Caco-2 (cell line): ENCODE measurements at regions not wholly inside any gene's neighbourhood (a gene's known extent, or its start where the extent isn't known, plus 50 kb on each side); places are given as distances from the start of the nearest gene placed in this dataset.

Experiments used
- BruUV-seq: library from RNA; stranded (reverse); fragments of 400-500 nt; replicated peaks from 2 replicates; lab custom pipeline; 2021; lab: Mats Ljungman, UMichigan
- CTCF ChIA-PET: fragments of 300-600 bp; sonication (Branson Sonifier 250); formaldehyde crosslinking; loops from one replicate; lab custom pipeline; 2022; ENCODE audit warnings: antibody characterized with exemption; lab: Charles Lee
- POLR2A ChIA-PET: fragments of 300-600 bp; sonication (Branson Sonifier 250); formaldehyde crosslinking; loops from one replicate; lab custom pipeline; 2022; ENCODE audit warnings: antibody characterized with exemption; lab: Charles Lee
- DNase-seq, 2 experiments: peaks; one replicate each; pipeline versions ENCODE4 v3.0.0 to v3.0.0-alpha.2; 2020 to 2022
- H3K27me3 ChIP-seq: replicated peaks from 2 replicates; pipeline ENCODE4 v1.6.0; 2011; ENCODE audit warnings: low read length; ENCODE audit not compliant: control insufficient read depth, insufficient read depth
- H3K36me3 ChIP-seq: 2 replicates; pipeline ENCODE4 v1.5.1; 2011; ENCODE audit warnings: low read length; ENCODE audit not compliant: control insufficient read depth, insufficient read depth
- H3K4me1 ChIP-seq: fragments of 250-450 bp; sonication (Bioruptor Pico); 2 replicates; pipeline ENCODE4 v1.5.1; 2020; ENCODE audit warnings: mild to moderate bottlenecking
- H3K4me3 ChIP-seq: 2 replicates; pipeline ENCODE4 v1.5.1; 2011; ENCODE audit warnings: low read depth, mild to moderate bottlenecking, control low read depth, low read length
- H3K9me3 ChIP-seq: fragments of 250-450 bp; sonication (Bioruptor Pico); 2 replicates; pipeline ENCODE4 v1.5.1; 2020; ENCODE audit warnings: mild to moderate bottlenecking, moderate library complexity
- H3K27ac Mint-ChIP-seq: one replicate; pipeline ENCODE4 v1.8.0; 2022; ENCODE audit warnings: mixed read lengths; ENCODE audit not compliant: unreplicated experiment
- H3K27me3 Mint-ChIP-seq: one replicate; pipeline ENCODE4 v1.8.0; 2022; ENCODE audit warnings: mixed read lengths; ENCODE audit not compliant: insufficient read depth, unreplicated experiment
- H3K36me3 Mint-ChIP-seq: one replicate; pipeline ENCODE4 v1.8.0; 2022; ENCODE audit warnings: mild to moderate bottlenecking, mixed read lengths; ENCODE audit not compliant: insufficient read depth, unreplicated experiment
- H3K4me1 Mint-ChIP-seq: one replicate; pipeline ENCODE4 v1.8.0; 2022; ENCODE audit warnings: low read depth, mixed read lengths; ENCODE audit not compliant: unreplicated experiment
- H3K4me3 Mint-ChIP-seq: one replicate; pipeline ENCODE4 v1.8.0; 2022; ENCODE audit warnings: mild to moderate bottlenecking, moderate library complexity, mixed read lengths; ENCODE audit not compliant: unreplicated experiment
- H3K9me3 Mint-ChIP-seq: one replicate; pipeline ENCODE4 v1.8.0; 2022; ENCODE audit warnings: mixed read lengths; ENCODE audit not compliant: unreplicated experiment
- CTCF ChIP-seq, 2 experiments: fragments of 200-600 bp in 1 of 2; IDR thresholded peaks; 1 replicate in 1 of 2; 2 replicates in 1 of 2; pipeline versions ENCODE4 v1.5.1 to v1.8.0; 2011 to 2022; ENCODE audit warnings: antibody characterized with exemption in 1 of 2, control low read depth in 1 of 2, inconsistent platforms in 1 of 2, low read depth in 1 of 2, low read length in 1 of 2, mild to moderate bottlenecking in 1 of 2, moderate library complexity in 1 of 2; ENCODE audit not compliant: insufficient read depth in 1 of 2, severe bottlenecking in 1 of 2, unreplicated experiment in 1 of 2
- intact Hi-C: fragments of 100-400 bp; cut with micrococcal nuclease; formaldehyde crosslinking; loops from one replicate; pipeline ENCODE4 v1.10.0; 2022; ENCODE audit not compliant: unreplicated experiment

- ChIA-PET CTCF (no interaction called here), POLR2A (no interaction called here)
- Histone ChIP-seq H3K36me3 (no peaks in the 10 kb centered on the region), H3K4me3 (no peak overlapping the region), H3K4me1 (no peaks in the 10 kb centered on the region), H3K27me3 (no peaks in the 10 kb centered on the region), H3K9me3 (no peaks in the 10 kb centered on the region)
- Mint-ChIP-seq H3K4me3 (no peak overlapping the region), H3K4me1 (no peaks in the 10 kb centered on the region), H3K36me3 (no peaks in the 10 kb centered on the region), H3K27ac (no peak overlapping the region), H3K27me3 (peaks cover 4% of the 10 kb centered on the region), H3K9me3 (no peaks in the 10 kb centered on the region)
- no peak for DNase-seq
- no TSS peak for BruUV-seq
- intact Hi-C loops: no loop called here
- no peak for TF ChIP-seq CTCF (IDR thresholded peaks at IDR 0.05; ENCODE audit: insufficient read depth in 1 of 2, low read depth in 1 of 2, low read length in 1 of 2, severe bottlenecking in 1 of 2, unreplicated experiment in 1 of 2)
Observed at GRCh38 chr9:115923410-115923809, 230.2 kb upstream of the PAPPA start.

GRCh38 chr9:115923903-115924668 lies 229.5 kb upstream of the PAPPA start:
- intact Hi-C loops: no loop called here
- Histone ChIP-seq H3K4me1 (no peaks in the 10 kb centered on the region), H3K4me3 (no peak overlapping the region), H3K27me3 (no peaks in the 10 kb centered on the region), H3K9me3 (no peaks in the 10 kb centered on the region), H3K36me3 (no peaks in the 10 kb centered on the region)
- DNase-seq: no peak
- no peaks in the 10 kb centered on the region for H3K4me1 Mint-ChIP-seq
- no peak overlapping the region for H3K4me3 Mint-ChIP-seq
- TF ChIP-seq CTCF (IDR thresholded peaks at IDR 0.05; ENCODE audit: insufficient read depth in 1 of 2, low read depth in 1 of 2, low read length in 1 of 2, severe bottlenecking in 1 of 2, unreplicated experiment in 1 of 2): no peak
- no TSS peak for BruUV-seq
- ChIA-PET POLR2A (no interaction called here), CTCF (no interaction called here)
- no peaks in the 10 kb centered on the region for H3K9me3 Mint-ChIP-seq
- no peak overlapping the region for H3K27ac Mint-ChIP-seq
- H3K27me3 Mint-ChIP-seq: peaks cover 4% of the 10 kb centered on the region
- H3K36me3 Mint-ChIP-seq: no peaks in the 10 kb centered on the region

- H3K27me3 Mint-ChIP-seq: peaks cover 4% of the 10 kb centered on the region
- intact Hi-C loops: no loop called here
- no TSS peak for BruUV-seq
- no peak for TF ChIP-seq CTCF (IDR thresholded peaks at IDR 0.05; ENCODE audit: insufficient read depth in 1 of 2, low read depth in 1 of 2, low read length in 1 of 2, severe bottlenecking in 1 of 2, unreplicated experiment in 1 of 2)
- Histone ChIP-seq H3K9me3 (no peaks in the 10 kb centered on the region), H3K4me3 (no peak overlapping the region), H3K4me1 (no peaks in the 10 kb centered on the region), H3K36me3 (no peaks in the 10 kb centered on the region), H3K27me3 (no peaks in the 10 kb centered on the region)
- H3K4me3 Mint-ChIP-seq: no peak overlapping the region
- H3K4me1 Mint-ChIP-seq: no peaks in the 10 kb centered on the region
- DNase-seq: no peak
- POLR2A ChIA-PET: no interaction called here
- no peaks in the 10 kb centered on the region for H3K36me3 Mint-ChIP-seq
- no peak overlapping the region for H3K27ac Mint-ChIP-seq
- no peaks in the 10 kb centered on the region for H3K9me3 Mint-ChIP-seq
- CTCF ChIA-PET: no interaction called here
Observed at GRCh38 chr9:115924669-115924987, 229.0 kb upstream of the PAPPA start.
